ENCODE measurements at regions not wholly inside any gene's neighbourhood (a gene's known extent, or its start where the extent isn't known, plus 50 kb on each side); places are given as distances from the start of the nearest gene placed in this dataset.

DNA sequence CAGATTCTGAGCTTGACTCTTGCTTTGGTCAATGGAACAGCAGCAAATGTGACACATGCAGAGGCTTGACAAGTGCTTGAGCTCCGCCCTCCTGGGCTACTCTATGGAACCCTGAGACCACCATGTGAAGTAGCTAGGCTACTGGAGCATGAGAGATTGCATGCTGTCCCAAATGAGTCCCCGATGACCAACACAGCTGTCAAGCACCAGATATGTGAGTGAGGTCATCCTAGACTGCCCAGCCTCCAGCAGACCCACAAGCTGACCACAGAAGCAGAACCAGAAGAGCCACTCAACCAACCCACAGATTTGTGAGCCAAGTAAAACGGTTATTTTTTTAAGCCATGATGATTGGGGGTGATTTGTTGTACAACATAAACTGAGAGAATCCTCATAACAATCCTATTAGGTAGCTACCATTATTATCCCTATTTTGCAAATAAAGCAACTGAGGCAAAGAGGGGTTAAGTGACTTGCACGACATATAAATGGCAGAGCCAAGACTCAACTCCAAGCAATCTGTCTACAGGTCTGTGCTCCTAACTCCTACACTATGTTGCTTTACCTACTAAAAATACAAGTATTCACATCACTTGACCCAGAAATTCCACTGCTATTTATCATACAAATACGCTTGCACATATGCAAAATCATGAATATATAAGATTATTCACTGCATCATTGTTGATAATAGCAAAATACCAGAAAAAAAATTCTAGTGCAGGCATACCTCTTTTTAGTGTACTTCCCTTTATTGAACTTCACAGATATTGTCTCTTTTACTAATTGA is 136.2 kb downstream of the NDUFA12 start:
- TF ChIP-seq CTCF (IDR thresholded peaks at IDR 0.05; ENCODE audit: poor library complexity) (no peak), EZH2 (IDR thresholded peaks at IDR 0.05; ENCODE audit: borderline replicate concordance) (no peak)

Measured in hepatocyte (in vitro differentiated cells).